Astrocyte (in vitro differentiated cells and primary cell): ENCODE measurements at regions not wholly inside any gene's neighbourhood (a gene's known extent, or its start where the extent isn't known, plus 50 kb on each side); places are given as distances from the start of the nearest gene placed in this dataset.

Experiments used
- DNase-seq: peaks from one replicate; pipeline ENCODE4 v3.0.0-alpha.2; 2010; ENCODE audit warnings: low read depth
- FAIRE-seq: peaks from 2 replicates; lab custom pipeline; 2011; peaks lifted over from hg19 to GRCh38; lab: Jason Lieb, UNC
- H2AFZ ChIP-seq: 2 replicates; pipeline ENCODE4 v1.6.0; 2012; ENCODE audit warnings: low read depth, low read length, inconsistent platforms
- H3K27ac ChIP-seq: 2 replicates; pipeline ENCODE4 v1.5.1; 2011; ENCODE audit warnings: low read depth, low read length, inconsistent platforms
- H3K27me3 ChIP-seq: 2 replicates; pipeline ENCODE4 v1.6.0; 2011; ENCODE audit warnings: low read length, inconsistent platforms; ENCODE audit not compliant: insufficient read depth
- H3K36me3 ChIP-seq: 2 replicates; pipeline ENCODE4 v1.5.1; 2011; ENCODE audit warnings: low read length, inconsistent platforms; ENCODE audit not compliant: insufficient read depth
- H3K4me1 ChIP-seq: 2 replicates; pipeline ENCODE4 v1.5.1; 2011; ENCODE audit warnings: low read length, inconsistent platforms; ENCODE audit not compliant: insufficient read depth
- H3K4me2 ChIP-seq: 2 replicates; pipeline ENCODE4 v1.6.0; 2012; ENCODE audit warnings: low read length, inconsistent platforms
- H3K4me3 ChIP-seq: 2 replicates; pipeline ENCODE4 v1.5.1; 2011; ENCODE audit warnings: low read depth, mild to moderate bottlenecking, low read length, inconsistent platforms; ENCODE audit not compliant: insufficient read depth
- H3K79me2 ChIP-seq: 2 replicates; pipeline ENCODE4 v1.6.0; 2012; ENCODE audit warnings: mild to moderate bottlenecking, low read length, inconsistent platforms; ENCODE audit not compliant: insufficient read depth
- H3K9ac ChIP-seq: 2 replicates; pipeline ENCODE4 v1.6.0; 2012; ENCODE audit warnings: mild to moderate bottlenecking, low read length, inconsistent platforms
- H3K9me3 ChIP-seq: 2 replicates; pipeline ENCODE4 v1.5.1; 2012; ENCODE audit warnings: low read depth, mild to moderate bottlenecking, low read length, inconsistent platforms; ENCODE audit not compliant: insufficient read depth
- H4K20me1 ChIP-seq: 2 replicates; pipeline ENCODE4 v1.6.0; 2012; ENCODE audit warnings: low read length, inconsistent platforms; ENCODE audit not compliant: insufficient read depth
- H3K27ac Mint-ChIP-seq: one replicate; pipeline ENCODE4 v1.8.0; 2021; ENCODE audit warnings: mild to moderate bottlenecking, mixed read lengths; ENCODE audit not compliant: unreplicated experiment
- H3K27me3 Mint-ChIP-seq: one replicate; pipeline ENCODE4 v1.8.0; 2021; ENCODE audit warnings: low read depth, mixed read lengths; ENCODE audit not compliant: unreplicated experiment
- H3K36me3 Mint-ChIP-seq: one replicate; pipeline ENCODE4 v1.8.0; 2021; ENCODE audit warnings: low read depth, mixed read lengths; ENCODE audit not compliant: unreplicated experiment
- H3K4me1 Mint-ChIP-seq: one replicate; pipeline ENCODE4 v1.8.0; 2021; ENCODE audit warnings: low read depth, mixed read lengths; ENCODE audit not compliant: unreplicated experiment
- H3K4me3 Mint-ChIP-seq: one replicate; pipeline ENCODE4 v1.8.0; 2021; ENCODE audit warnings: mild to moderate bottlenecking, moderate library complexity, mixed read lengths; ENCODE audit not compliant: unreplicated experiment
- H3K9me3 Mint-ChIP-seq: one replicate; pipeline ENCODE4 v1.8.0; 2021; ENCODE audit warnings: mild to moderate bottlenecking, mixed read lengths; ENCODE audit not compliant: unreplicated experiment
- EZH2 ChIP-seq: IDR thresholded peaks from 2 replicates; pipeline ENCODE4 v1.6.1; 2012; ENCODE audit warnings: mild to moderate bottlenecking, low read length, inconsistent platforms; ENCODE audit not compliant: insufficient read depth
- TF ChIP-seq, protein P1 (sequence below): IDR thresholded peaks from 2 replicates; pipeline ENCODE4 v1.5.1; 2011; ENCODE audit warnings: low read depth, mild to moderate bottlenecking, inconsistent platforms, low read length, moderate library complexity; ENCODE audit not compliant: insufficient read depth

DNA sequence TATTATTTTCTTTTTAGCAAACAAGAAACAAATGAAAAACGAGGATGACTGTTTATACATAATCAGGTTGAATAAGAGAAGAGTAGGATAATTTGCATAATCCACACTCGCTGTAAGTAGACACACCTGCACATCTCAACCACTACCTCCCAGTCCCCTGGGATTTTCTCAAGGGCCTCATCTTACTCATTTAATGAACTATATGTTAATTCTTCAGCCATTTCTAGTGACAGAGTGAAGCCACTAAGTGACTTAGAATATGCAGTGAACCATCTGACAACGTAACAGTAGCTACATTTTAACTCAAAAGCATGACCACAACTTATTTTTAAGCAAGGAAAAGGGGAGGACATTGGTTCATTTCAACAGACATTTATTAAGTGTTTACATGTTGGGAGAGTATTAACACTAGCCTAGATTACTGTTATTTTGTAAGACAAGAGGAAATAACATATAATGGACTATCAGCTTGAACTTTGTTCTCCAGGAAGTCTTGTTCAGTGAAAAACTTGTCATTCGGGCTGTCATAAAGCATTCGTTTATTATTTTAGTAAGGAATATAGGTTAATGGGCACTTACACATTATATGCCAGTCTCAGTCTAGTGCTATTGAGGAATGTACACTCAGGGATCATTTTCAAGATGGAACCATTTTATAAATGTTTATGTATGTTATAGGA, 173.0 kb upstream of the ROBO2 start:
- Histone ChIP-seq H3K79me2 (no peaks in the 10 kb centered on the region), H4K20me1 (no peaks in the 10 kb centered on the region), H3K27ac (no peak overlapping the region), H3K9ac (no peak overlapping the region), H3K4me2 (no peak overlapping the region), H3K36me3 (no peaks in the 10 kb centered on the region), H3K4me1 (no peaks in the 10 kb centered on the region), H2AFZ (no peak overlapping the region), H3K4me3 (no peak overlapping the region), H3K9me3 (peaks cover 2% of the 10 kb centered on the region), H3K27me3 (no peaks in the 10 kb centered on the region)
- no peaks in the 10 kb centered on the region for H3K4me1 Mint-ChIP-seq
- DNase-seq (no peak), FAIRE-seq (no peak)
- H3K27me3 Mint-ChIP-seq: no peaks in the 10 kb centered on the region
- H3K4me3 Mint-ChIP-seq: no peak overlapping the region
- H3K27ac Mint-ChIP-seq: no peak overlapping the region
- no peaks in the 10 kb centered on the region for H3K9me3 Mint-ChIP-seq
- TF ChIP-seq, protein P1, sequence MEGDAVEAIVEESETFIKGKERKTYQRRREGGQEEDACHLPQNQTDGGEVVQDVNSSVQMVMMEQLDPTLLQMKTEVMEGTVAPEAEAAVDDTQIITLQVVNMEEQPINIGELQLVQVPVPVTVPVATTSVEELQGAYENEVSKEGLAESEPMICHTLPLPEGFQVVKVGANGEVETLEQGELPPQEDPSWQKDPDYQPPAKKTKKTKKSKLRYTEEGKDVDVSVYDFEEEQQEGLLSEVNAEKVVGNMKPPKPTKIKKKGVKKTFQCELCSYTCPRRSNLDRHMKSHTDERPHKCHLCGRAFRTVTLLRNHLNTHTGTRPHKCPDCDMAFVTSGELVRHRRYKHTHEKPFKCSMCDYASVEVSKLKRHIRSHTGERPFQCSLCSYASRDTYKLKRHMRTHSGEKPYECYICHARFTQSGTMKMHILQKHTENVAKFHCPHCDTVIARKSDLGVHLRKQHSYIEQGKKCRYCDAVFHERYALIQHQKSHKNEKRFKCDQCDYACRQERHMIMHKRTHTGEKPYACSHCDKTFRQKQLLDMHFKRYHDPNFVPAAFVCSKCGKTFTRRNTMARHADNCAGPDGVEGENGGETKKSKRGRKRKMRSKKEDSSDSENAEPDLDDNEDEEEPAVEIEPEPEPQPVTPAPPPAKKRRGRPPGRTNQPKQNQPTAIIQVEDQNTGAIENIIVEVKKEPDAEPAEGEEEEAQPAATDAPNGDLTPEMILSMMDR: no peak
- no peak for TF ChIP-seq EZH2
- H3K36me3 Mint-ChIP-seq: no peaks in the 10 kb centered on the region

DNA sequence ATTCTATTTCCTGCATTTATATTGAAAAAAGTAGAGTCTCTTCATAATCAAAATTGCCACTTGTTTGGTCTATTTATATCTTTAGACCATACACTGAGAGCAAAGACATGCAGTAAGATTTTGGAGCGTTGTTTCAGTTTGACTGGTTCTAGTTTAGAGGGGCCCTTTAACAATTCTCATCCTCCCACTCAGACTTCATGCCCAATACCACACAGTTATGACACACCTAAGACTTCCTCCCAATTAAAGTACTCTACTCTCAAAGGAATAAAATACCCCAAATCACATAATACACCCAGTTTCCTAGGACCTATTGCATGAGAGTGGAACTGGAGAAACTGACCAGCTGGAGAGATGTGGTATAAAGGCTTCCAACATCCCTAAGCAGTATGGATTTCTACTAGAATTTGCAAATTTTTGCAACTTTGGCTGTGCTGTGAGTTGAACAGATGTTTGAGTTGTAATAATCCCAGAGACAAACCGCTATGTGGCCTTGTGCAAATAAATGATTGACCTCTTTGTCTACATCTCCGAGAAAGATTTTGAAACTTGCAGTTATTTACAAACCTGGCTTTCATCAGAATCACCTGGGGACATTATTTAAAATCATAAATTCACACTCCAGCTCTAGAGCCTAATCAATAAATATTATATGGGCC, 170.0 kb upstream of the ROBO2 start:
- H3K9me3 Mint-ChIP-seq: no peaks in the 10 kb centered on the region
- no peaks in the 10 kb centered on the region for H3K79me2 ChIP-seq
- FAIRE-seq: no peak
- no peaks in the 10 kb centered on the region for H3K4me1 ChIP-seq
- no peak overlapping the region for H3K27ac Mint-ChIP-seq
- H3K9me3 ChIP-seq: peaks cover 2% of the 10 kb centered on the region
- no peaks in the 10 kb centered on the region for H4K20me1 ChIP-seq
- no peak for DNase-seq
- no peaks in the 10 kb centered on the region for H3K36me3 ChIP-seq
- no peaks in the 10 kb centered on the region for H3K27me3 ChIP-seq
- TF ChIP-seq, protein P1: no peak
- no peak for TF ChIP-seq EZH2
- no peak overlapping the region for H3K4me2 ChIP-seq
- H3K4me3 Mint-ChIP-seq: no peak overlapping the region
- no peak overlapping the region for H3K4me3 ChIP-seq
- no peak overlapping the region for H3K9ac ChIP-seq
- peaks cover 3% of the 10 kb centered on the region for H3K4me1 Mint-ChIP-seq
- no peak overlapping the region for H3K27ac ChIP-seq
- H2AFZ ChIP-seq: no peak overlapping the region
- H3K36me3 Mint-ChIP-seq: no peaks in the 10 kb centered on the region
- H3K27me3 Mint-ChIP-seq: no peaks in the 10 kb centered on the region

DNA sequence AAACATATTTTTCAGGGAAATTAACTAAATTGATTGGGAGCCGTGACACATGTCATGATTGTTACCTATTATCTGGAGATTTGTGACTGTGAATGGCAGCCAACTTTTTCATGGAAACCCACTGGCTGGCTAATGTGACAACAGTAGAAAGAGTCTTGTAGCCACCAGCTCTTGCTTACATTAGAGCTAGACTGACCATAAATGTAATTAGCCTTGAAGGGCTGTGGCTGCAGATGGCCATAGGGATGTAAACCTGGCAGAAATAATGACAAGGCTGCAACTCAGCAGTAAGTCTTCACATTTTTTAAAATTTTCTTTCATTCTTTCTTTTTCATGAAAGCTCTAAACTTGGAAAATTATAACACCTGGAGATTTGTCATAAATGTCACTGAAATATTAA, 168.2 kb upstream of the ROBO2 start:
- peaks cover 2% of the 10 kb centered on the region for H3K9me3 ChIP-seq
- no peaks in the 10 kb centered on the region for H4K20me1 ChIP-seq
- H3K79me2 ChIP-seq: no peaks in the 10 kb centered on the region
- no peak overlapping the region for H3K4me3 ChIP-seq
- no peaks in the 10 kb centered on the region for H3K4me1 ChIP-seq
- TF ChIP-seq, protein P1: no peak
- no peak for TF ChIP-seq EZH2
- H2AFZ ChIP-seq: no peak overlapping the region
- no peak overlapping the region for H3K4me2 ChIP-seq
- H3K27me3 ChIP-seq: no peaks in the 10 kb centered on the region
- H3K36me3 ChIP-seq: no peaks in the 10 kb centered on the region
- peaks cover 3% of the 10 kb centered on the region for H3K4me1 Mint-ChIP-seq
- FAIRE-seq: no peak
- no peaks in the 10 kb centered on the region for H3K27me3 Mint-ChIP-seq
- H3K27ac ChIP-seq: no peak overlapping the region
- no peak overlapping the region for H3K9ac ChIP-seq
- H3K27ac Mint-ChIP-seq: no peak overlapping the region
- H3K36me3 Mint-ChIP-seq: no peaks in the 10 kb centered on the region
- H3K4me3 Mint-ChIP-seq: no peak overlapping the region
- H3K9me3 Mint-ChIP-seq: no peaks in the 10 kb centered on the region
- DNase-seq: no peak
